SK-N-MC (cell line): ENCODE measurements at regions not wholly inside any gene's neighbourhood (a gene's known extent, or its start where the extent isn't known, plus 50 kb on each side); places are given as distances from the start of the nearest gene placed in this dataset.

Experiments used
- EZH2 ChIP-seq: fragments of 200-600 bp; sonication (generic); IDR thresholded peaks from one replicate; pipeline ENCODE4 v1.6.1; 2017; ENCODE audit warnings: antibody characterized with exemption
- FOXP2 ChIP-seq: optimal IDR thresholded peaks from 2 replicates; pipeline ENCODE3; 2011; ENCODE audit warnings: mild to moderate bottlenecking, moderate library complexity; ENCODE audit not compliant: insufficient read depth; ENCODE audit errors: extremely low read length, control extremely low read depth
- POLR2AphosphoS5 ChIP-seq: IDR thresholded peaks from 2 replicates; pipeline ENCODE4 v1.6.1; 2012; ENCODE audit warnings: mild to moderate bottlenecking, low read depth, low read length, borderline replicate concordance

DNA sequence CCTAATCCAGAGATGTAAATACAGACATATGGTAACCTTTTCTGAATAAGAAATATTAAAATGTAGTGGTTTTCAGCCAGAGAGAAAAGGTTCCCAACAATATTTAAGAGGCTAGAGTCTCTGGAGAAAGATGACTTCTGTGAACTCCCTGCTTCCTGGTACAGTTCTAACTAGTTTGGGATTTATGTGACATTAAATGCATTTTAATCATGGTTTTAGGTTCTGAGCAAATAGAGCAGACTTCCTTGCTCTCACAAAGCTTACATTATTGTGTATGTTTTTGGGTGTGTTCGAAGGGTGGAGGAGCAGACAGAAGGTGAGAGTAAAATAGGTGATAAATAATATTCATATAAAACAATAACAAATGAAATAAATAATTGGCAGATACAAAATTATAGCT is 250.1 kb upstream of the LUZP2 start:
- TF ChIP-seq EZH2 (no peak), POLR2AphosphoS5 (no peak), FOXP2 (no peak)
